Testis (tissue), 2 donors: ENCODE measurements at regions not wholly inside any gene's neighbourhood (a gene's known extent, or its start where the extent isn't known, plus 50 kb on each side); places are given as distances from the start of the nearest gene placed in this dataset.

Experiments used
- DNase-seq: peaks from one replicate; pipeline ENCODE4 v3.0.0-alpha.2; 2019
- H3K27ac ChIP-seq, 2 donors: fragments of 200-600 bp; sonication (generic); one replicate each; pipeline ENCODE4 v1.5.1; 2019
- H3K27me3 ChIP-seq: fragments of 200-600 bp; sonication (generic); one replicate; pipeline ENCODE4 v1.5.1; 2019
- H3K36me3 ChIP-seq: fragments of 200-600 bp; sonication (generic); one replicate; pipeline ENCODE4 v1.5.1; 2017; ENCODE audit warnings: low read depth; ENCODE audit errors: missing control alignments
- H3K4me1 ChIP-seq: fragments of 200-600 bp; sonication (generic); one replicate; pipeline ENCODE4 v1.5.1; 2019
- H3K4me3 ChIP-seq, 2 donors: fragments of 200-600 bp; sonication (generic); one replicate each; pipeline ENCODE4 v1.5.1; 2017 to 2019
- H3K9me3 ChIP-seq: fragments of 200-600 bp; sonication (generic); one replicate; pipeline ENCODE4 v1.5.1; 2017
- POLR2A ChIP-seq: fragments of 450-650 bp; IDR thresholded peaks from one replicate; pipeline ENCODE4 v1.6.1; 2017; ENCODE audit warnings: antibody characterized with exemption, mild to moderate bottlenecking, moderate library complexity
- WGBS, 2 donors: methylation state at CpG; one replicate each; pipeline ENCODE4 v1.1.5; 2018; 5-methylcytosine and 5-hydroxymethylcytosine counted together
- intact Hi-C: fragments of 100-400 bp; cut with DNase I; formaldehyde crosslinking; loops from one replicate; pipeline ENCODE4 v1.15.1; 2023; ENCODE audit warnings: low total_unique reads
- TF ChIP-seq, protein P1 (sequence below), 3 experiments: fragments of 450-650 bp in 2 of 3; fragments of 200-600 bp in 1 of 3; sonication (generic) in 1 of 3; IDR thresholded peaks; one replicate each; pipeline ENCODE4 v1.5.1; 2016 to 2019; ENCODE audit warnings: antibody characterized with exemption in 3 of 3, mild to moderate bottlenecking in 2 of 3, moderate library complexity in 1 of 3

- no peak for DNase-seq
- 65% methylated on average over 4 of the region's 4 CpGs for WGBS, 2 donors
These were observed 162.2 kb upstream of the BMP2 start for GRCh38 chr20:6605055-6605935.

GRCh38 chr20:6604179-6604578 is 163.3 kb upstream of the BMP2 start:
- TF ChIP-seq POLR2A = no peak
- TF ChIP-seq, protein P1, sequence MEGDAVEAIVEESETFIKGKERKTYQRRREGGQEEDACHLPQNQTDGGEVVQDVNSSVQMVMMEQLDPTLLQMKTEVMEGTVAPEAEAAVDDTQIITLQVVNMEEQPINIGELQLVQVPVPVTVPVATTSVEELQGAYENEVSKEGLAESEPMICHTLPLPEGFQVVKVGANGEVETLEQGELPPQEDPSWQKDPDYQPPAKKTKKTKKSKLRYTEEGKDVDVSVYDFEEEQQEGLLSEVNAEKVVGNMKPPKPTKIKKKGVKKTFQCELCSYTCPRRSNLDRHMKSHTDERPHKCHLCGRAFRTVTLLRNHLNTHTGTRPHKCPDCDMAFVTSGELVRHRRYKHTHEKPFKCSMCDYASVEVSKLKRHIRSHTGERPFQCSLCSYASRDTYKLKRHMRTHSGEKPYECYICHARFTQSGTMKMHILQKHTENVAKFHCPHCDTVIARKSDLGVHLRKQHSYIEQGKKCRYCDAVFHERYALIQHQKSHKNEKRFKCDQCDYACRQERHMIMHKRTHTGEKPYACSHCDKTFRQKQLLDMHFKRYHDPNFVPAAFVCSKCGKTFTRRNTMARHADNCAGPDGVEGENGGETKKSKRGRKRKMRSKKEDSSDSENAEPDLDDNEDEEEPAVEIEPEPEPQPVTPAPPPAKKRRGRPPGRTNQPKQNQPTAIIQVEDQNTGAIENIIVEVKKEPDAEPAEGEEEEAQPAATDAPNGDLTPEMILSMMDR (IDR thresholded peaks at IDR 0.05) = no peak
- intact Hi-C loops = no loop called here
- no peaks in the 10 kb centered on the region for H3K4me1 ChIP-seq
- H3K27ac ChIP-seq = no peak overlapping the region
- H3K36me3 ChIP-seq = no peaks in the 10 kb centered on the region
- H3K9me3 ChIP-seq = no peaks in the 10 kb centered on the region
- no peaks in the 10 kb centered on the region for H3K27me3 ChIP-seq
- 92 to 94% methylated on average over 3 of the region's 3 CpGs for WGBS, 2 donors
- H3K4me3 ChIP-seq = no peak overlapping the region
- DNase-seq = no peak

More at GRCh38 chr20:6605055-6605935, 162.2 kb upstream of the BMP2 start:
- Histone ChIP-seq H3K9me3 (no peaks in the 10 kb centered on the region), H3K4me1 (no peaks in the 10 kb centered on the region), H3K27ac (no peak overlapping the region), H3K36me3 (no peaks in the 10 kb centered on the region), H3K27me3 (no peaks in the 10 kb centered on the region), H3K4me3 (no peak overlapping the region)
- no peak for TF ChIP-seq POLR2A
- TF ChIP-seq, protein P1 (IDR thresholded peaks at IDR 0.05) = no peak
- intact Hi-C loops = no loop called here

DNA sequence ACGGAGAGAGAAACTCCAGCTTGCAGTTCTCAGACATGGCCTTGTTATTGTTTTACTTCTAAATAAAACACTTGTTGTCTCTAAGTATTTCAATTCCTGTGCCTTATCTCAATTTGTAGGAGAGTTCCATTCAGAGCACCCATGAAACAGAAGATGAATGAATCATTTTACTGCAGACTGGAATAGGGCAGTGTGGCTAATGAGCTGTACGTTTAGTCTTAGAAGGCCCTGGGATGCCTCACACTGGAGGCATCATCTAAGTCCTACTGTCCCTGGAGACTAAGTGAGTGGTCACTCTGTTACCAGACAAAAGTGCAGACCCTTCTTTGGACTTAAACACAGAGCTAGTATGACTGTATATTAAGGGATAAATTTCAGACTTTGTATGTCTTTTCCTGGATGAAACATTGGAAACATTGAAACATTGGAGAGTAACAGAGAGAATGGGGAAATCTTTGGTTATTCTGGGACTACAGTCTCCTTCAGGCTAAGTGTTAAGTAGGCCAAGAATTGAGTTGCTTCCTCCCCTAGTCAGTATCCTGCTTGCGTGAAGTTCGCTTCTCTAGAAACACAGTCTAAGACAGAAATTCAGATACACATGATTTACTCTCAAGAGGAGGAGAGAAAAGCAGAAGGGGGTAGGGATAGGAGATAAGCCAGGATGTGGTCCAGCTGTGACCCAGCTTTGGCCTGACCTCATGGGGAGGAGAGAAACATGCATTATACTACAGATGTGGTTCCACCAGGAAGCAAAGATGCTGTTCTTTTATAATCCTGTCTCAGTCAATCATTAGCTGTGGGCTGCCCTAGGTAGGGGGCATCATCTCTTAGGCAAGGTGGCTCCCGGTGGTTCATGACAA is 167.4 kb upstream of the BMP2 start:
- Histone ChIP-seq H3K4me3 (no peak overlapping the region), H3K27ac (no peak overlapping the region), H3K9me3 (no peaks in the 10 kb centered on the region), H3K36me3 (no peaks in the 10 kb centered on the region), H3K27me3 (no peaks in the 10 kb centered on the region), H3K4me1 (no peaks in the 10 kb centered on the region)
- DNase-seq = no peak
- TF ChIP-seq, protein P1 (IDR thresholded peaks at IDR 0.05) = no peak
- no peak for TF ChIP-seq POLR2A
- WGBS, 2 donors = 67 to 80% methylated on average over 5 of the region's 5 CpGs
- intact Hi-C loops = no loop called here

GRCh38 chr20:6595704-6596103 is 171.8 kb upstream of the BMP2 start:
- Histone ChIP-seq H3K27me3 (no peaks in the 10 kb centered on the region), H3K4me1 (no peaks in the 10 kb centered on the region), H3K9me3 (no peaks in the 10 kb centered on the region), H3K4me3 (no peak overlapping the region), H3K27ac (no peak overlapping the region), H3K36me3 (no peaks in the 10 kb centered on the region)
- intact Hi-C loops = no loop called here
- TF ChIP-seq POLR2A = no peak
- TF ChIP-seq, protein P1 (IDR thresholded peaks at IDR 0.05) = no peak
- DNase-seq = no peak
- WGBS, 2 donors = 26 to 36% methylated on average over 4 of the region's 4 CpGs
